Right lobe of liver (tissue), 4 donors: ENCODE measurements at regions not wholly inside any gene's neighbourhood (a gene's known extent, or its start where the extent isn't known, plus 50 kb on each side); places are given as distances from the start of the nearest gene placed in this dataset.

Experiments
- POLR2A ChIP-seq: fragments of 450-650 bp; IDR thresholded peaks from one replicate; pipeline ENCODE4 v1.6.1; 2017; ENCODE audit warnings: antibody characterized with exemption, mild to moderate bottlenecking
- TF ChIP-seq, protein P1 (sequence below), 4 donors: fragments of 200-600 bp in 3 of 4; fragments of 450-650 bp in 1 of 4; IDR thresholded peaks; one replicate each; pipeline versions ENCODE4 v1.5.1 to v1.8.0; 2016 to 2022; ENCODE audit warnings: antibody characterized with exemption in 4 of 4, mild to moderate bottlenecking in 2 of 4
- donor health status: DM: no; HTN: no; CAD: no.
- donor health status: DM: no; HTN: no; CAD: no.
- donor health status: DM: no; HTN: yes; CAD: no.

DNA sequence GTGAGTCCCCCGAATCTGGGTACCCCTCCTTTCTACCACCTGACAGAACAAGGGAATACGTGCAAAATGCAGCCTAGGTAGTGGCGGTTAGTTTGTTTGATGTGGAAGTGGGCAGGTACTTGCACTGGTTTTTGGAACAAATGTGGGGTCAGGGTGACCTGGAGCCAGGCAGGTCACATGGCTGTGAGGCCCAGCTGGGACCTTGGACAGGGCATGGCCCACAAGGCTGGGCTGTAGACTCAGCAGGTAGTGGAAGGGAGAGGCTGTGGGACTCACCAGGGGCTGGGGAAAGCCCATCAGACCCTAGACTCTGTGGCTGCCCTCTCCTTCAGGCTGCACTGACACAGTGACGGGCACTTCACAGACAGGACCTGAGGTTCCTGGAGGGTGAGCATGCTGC is 159.9 kb upstream of the ADCY1 start:
- TF ChIP-seq, protein P1, sequence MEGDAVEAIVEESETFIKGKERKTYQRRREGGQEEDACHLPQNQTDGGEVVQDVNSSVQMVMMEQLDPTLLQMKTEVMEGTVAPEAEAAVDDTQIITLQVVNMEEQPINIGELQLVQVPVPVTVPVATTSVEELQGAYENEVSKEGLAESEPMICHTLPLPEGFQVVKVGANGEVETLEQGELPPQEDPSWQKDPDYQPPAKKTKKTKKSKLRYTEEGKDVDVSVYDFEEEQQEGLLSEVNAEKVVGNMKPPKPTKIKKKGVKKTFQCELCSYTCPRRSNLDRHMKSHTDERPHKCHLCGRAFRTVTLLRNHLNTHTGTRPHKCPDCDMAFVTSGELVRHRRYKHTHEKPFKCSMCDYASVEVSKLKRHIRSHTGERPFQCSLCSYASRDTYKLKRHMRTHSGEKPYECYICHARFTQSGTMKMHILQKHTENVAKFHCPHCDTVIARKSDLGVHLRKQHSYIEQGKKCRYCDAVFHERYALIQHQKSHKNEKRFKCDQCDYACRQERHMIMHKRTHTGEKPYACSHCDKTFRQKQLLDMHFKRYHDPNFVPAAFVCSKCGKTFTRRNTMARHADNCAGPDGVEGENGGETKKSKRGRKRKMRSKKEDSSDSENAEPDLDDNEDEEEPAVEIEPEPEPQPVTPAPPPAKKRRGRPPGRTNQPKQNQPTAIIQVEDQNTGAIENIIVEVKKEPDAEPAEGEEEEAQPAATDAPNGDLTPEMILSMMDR (IDR thresholded peaks at IDR 0.05) = no peak
- no peak for TF ChIP-seq POLR2A
